ENCODE measurements at regions not wholly inside any gene's neighbourhood (a gene's known extent, or its start where the extent isn't known, plus 50 kb on each side); places are given as distances from the start of the nearest gene placed in this dataset.

GRCh38 chr9:93786204-93786603, 169.0 kb downstream of the BARX1 start:
- no peak overlapping the region for H4K5ac ChIP-seq (ENCODE audit: insufficient read length, low read depth, low read length)
- no peaks in the 10 kb centered on the region for H4K20me1 ChIP-seq (replicated peaks in 1 of 2; ENCODE audit: control insufficient read depth in 1 of 2, insufficient read depth in 2 of 2, low read length in 2 of 2)
- WGBS, 2 experiments (ENCODE audit: extremely low coverage in 1 of 2, insufficient coverage in 1 of 2, insufficient read length in 1 of 2, insufficient replicate concordance in 2 of 2, low coverage in 1 of 2, low lambda C conversion rate in 2 of 2, missing lambda C conversion rate in 1 of 2), result 93% methylated on average over 2 of the region's 2 CpGs; no CpG with 5 or more reads in 1 of the 2 experiments
- H3K9me3 ChIP-seq (ENCODE audit: insufficient read depth in 2 of 2, low read depth in 1 of 2, low read length in 1 of 2), result no peaks in the 10 kb centered on the region
- no peaks in the 10 kb centered on the region for H3K23me2 ChIP-seq (ENCODE audit: low read depth, low read length)
- no peak overlapping the region for H3K4me3 ChIP-seq (ENCODE audit: extremely low read depth in 1 of 4, insufficient read depth in 2 of 4, low read depth in 3 of 4, low read length in 4 of 4)
- H3K56ac ChIP-seq (replicated peaks; ENCODE audit: insufficient read length, low read depth, low read length), result no peak overlapping the region
- no peak overlapping the region for H3K27ac ChIP-seq (ENCODE audit: low read depth, low read length)
- H2BK12ac ChIP-seq (ENCODE audit: low read depth, low read length), result no peak overlapping the region
- H2BK5ac ChIP-seq (ENCODE audit: low read depth, low read length), result no peak overlapping the region
- no peak overlapping the region for H2AFZ ChIP-seq (ENCODE audit: low read length)
- no peak overlapping the region for H2BK20ac ChIP-seq (ENCODE audit: low read length)
- H2BK120ac ChIP-seq (replicated peaks; ENCODE audit: low read depth, low read length), result no peak overlapping the region
- no peak overlapping the region for H3K9ac ChIP-seq (replicated peaks in 1 of 4; ENCODE audit: extremely low read depth in 1 of 4, low read depth in 3 of 4, low read length in 3 of 4)
- no peak overlapping the region for H3K14ac ChIP-seq (ENCODE audit: insufficient read length)
- H3K36me3 ChIP-seq (ENCODE audit: control insufficient read depth in 2 of 4, insufficient read depth in 4 of 4, low read length in 3 of 4), result no peaks in the 10 kb centered on the region
- no peak overlapping the region for H2BK15ac ChIP-seq (ENCODE audit: low read length)
- no peak overlapping the region for H4K91ac ChIP-seq (replicated peaks; ENCODE audit: insufficient read length, low read length)
- H3K18ac ChIP-seq (ENCODE audit: extremely low read depth, low read length), result no peak overlapping the region
- H3K4me1 ChIP-seq (replicated peaks in 1 of 4; ENCODE audit: control insufficient read depth in 3 of 4, insufficient read depth in 4 of 4, low read length in 3 of 4), result no peaks in the 10 kb centered on the region
- H3K4ac ChIP-seq (replicated peaks; ENCODE audit: insufficient read length, low read depth, low read length), result no peak overlapping the region
- no peak overlapping the region for H4K8ac ChIP-seq (ENCODE audit: extremely low read depth, insufficient read depth, low read length)
- no peaks in the 10 kb centered on the region for H3K27me3 ChIP-seq (replicated peaks in 1 of 4; ENCODE audit: control insufficient read depth in 3 of 4, extremely low read depth in 1 of 4, insufficient read depth in 3 of 4, low read length in 3 of 4)
- H3K79me1 ChIP-seq (ENCODE audit: low read depth, low read length), result no peaks in the 10 kb centered on the region
- no peak overlapping the region for H3K23ac ChIP-seq (ENCODE audit: insufficient read length)
- DNase-seq (ENCODE audit: low read depth in 1 of 2, low spot score in 2 of 2), result no peak
- ChIA-PET POLR2A (ENCODE audit: partially characterized antibody) (no interaction called here), CTCF (ENCODE audit: partially characterized antibody) (no interaction called here)
- no peak overlapping the region for H3K4me2 ChIP-seq (ENCODE audit: insufficient read depth in 1 of 2, low read depth in 2 of 2, low read length in 2 of 2)
- H3K79me2 ChIP-seq (ENCODE audit: control insufficient read depth in 1 of 2, insufficient read depth in 2 of 2, low read length in 2 of 2), result no peaks in the 10 kb centered on the region
- no peak for FAIRE-seq
- no peak overlapping the region for H2AK5ac ChIP-seq (ENCODE audit: low read depth, low read length)
- no peak for TF ChIP-seq CHD7 (IDR thresholded peaks at IDR 0.05; ENCODE audit: insufficient replicate concordance, low read length)
